ENCODE measurements at regions not wholly inside any gene's neighbourhood (a gene's known extent, or its start where the extent isn't known, plus 50 kb on each side); places are given as distances from the start of the nearest gene placed in this dataset.

GRCh38 chr6:165732696-165733488 lies 69.9 kb upstream of the PDE10A start:
- CTCF ChIA-PET: interaction anchor here (1.2 to 5.1 kb wide), 3 partner anchors 117 to 293 kb away, joined by 4 to 35 read pairs (median 5); no protein-coding TSS in a partner anchor
- ATAC-seq: no peak
- H3K27me3 Mint-ChIP-seq (ENCODE audit: low read depth): peaks cover 2% of the 10 kb centered on the region; the same call in 1 of the 2 replicates

More at GRCh38 chr6:165732696-165733488, 69.9 kb upstream of the PDE10A start:
- no peak for DNase-seq (ENCODE audit: low spot score)
- H3K27ac Mint-ChIP-seq: no peak overlapping the region
- TF ChIP-seq ATF6 (CRISPR knock-in tag; IDR thresholded peaks at IDR 0.05) (no peak), E2F5 (CRISPR knock-in tag; IDR thresholded peaks at IDR 0.05) (no peak), MXD4 (CRISPR knock-in tag; IDR thresholded peaks at IDR 0.05; ENCODE audit: borderline replicate concordance) (no peak), ZNF219 (CRISPR knock-in tag; IDR thresholded peaks at IDR 0.05; ENCODE audit: borderline replicate concordance) (no peak), HMGXB4 (CRISPR knock-in tag; IDR thresholded peaks at IDR 0.05) (no peak), ZNF317 (CRISPR knock-in tag; IDR thresholded peaks at IDR 0.05; ENCODE audit: borderline replicate concordance, low read depth) (no peak), IRF1 (CRISPR knock-in tag; IDR thresholded peaks at IDR 0.05) (no peak), ATF1 (CRISPR knock-in tag; IDR thresholded peaks at IDR 0.05) (no peak), E2F4 (CRISPR knock-in tag; IDR thresholded peaks at IDR 0.05; ENCODE audit: borderline replicate concordance, low read depth) (no peak), USF1 (CRISPR knock-in tag; IDR thresholded peaks at IDR 0.05) (no peak), TP53 (CRISPR knock-in tag; IDR thresholded peaks at IDR 0.05) (no peak), ZNF263 (CRISPR knock-in tag; IDR thresholded peaks at IDR 0.05; ENCODE audit: low read depth) (no peak), JAZF1 (CRISPR knock-in tag; IDR thresholded peaks at IDR 0.05) (no peak)
- H3K36me3 Mint-ChIP-seq: peaks cover 5% of the 10 kb centered on the region
- H3K4me1 Mint-ChIP-seq: no peaks in the 10 kb centered on the region
- peaks cover 13% of the 10 kb centered on the region for H3K9me3 Mint-ChIP-seq
- no peak overlapping the region for H3K4me3 Mint-ChIP-seq
- POLR2A ChIA-PET: no interaction called here
